GM18519 (cell line): ENCODE measurements at regions not wholly inside any gene's neighbourhood (a gene's known extent, or its start where the extent isn't known, plus 50 kb on each side); places are given as distances from the start of the nearest gene placed in this dataset.

ENCODE experiments used
- ATAC-seq: cut with Tn5 transposase; IDR thresholded peaks from one replicate; pipeline ENCODE4 v1.9.1; 2021; ENCODE audit warnings: mild to moderate bottlenecking, moderate library complexity; ENCODE audit not compliant: unreplicated experiment, low FRiP score

- no peak for ATAC-seq
These were observed 127.4 kb upstream of the FOXF1 start for GRCh38 chr16:86382774-86383407.

DNA sequence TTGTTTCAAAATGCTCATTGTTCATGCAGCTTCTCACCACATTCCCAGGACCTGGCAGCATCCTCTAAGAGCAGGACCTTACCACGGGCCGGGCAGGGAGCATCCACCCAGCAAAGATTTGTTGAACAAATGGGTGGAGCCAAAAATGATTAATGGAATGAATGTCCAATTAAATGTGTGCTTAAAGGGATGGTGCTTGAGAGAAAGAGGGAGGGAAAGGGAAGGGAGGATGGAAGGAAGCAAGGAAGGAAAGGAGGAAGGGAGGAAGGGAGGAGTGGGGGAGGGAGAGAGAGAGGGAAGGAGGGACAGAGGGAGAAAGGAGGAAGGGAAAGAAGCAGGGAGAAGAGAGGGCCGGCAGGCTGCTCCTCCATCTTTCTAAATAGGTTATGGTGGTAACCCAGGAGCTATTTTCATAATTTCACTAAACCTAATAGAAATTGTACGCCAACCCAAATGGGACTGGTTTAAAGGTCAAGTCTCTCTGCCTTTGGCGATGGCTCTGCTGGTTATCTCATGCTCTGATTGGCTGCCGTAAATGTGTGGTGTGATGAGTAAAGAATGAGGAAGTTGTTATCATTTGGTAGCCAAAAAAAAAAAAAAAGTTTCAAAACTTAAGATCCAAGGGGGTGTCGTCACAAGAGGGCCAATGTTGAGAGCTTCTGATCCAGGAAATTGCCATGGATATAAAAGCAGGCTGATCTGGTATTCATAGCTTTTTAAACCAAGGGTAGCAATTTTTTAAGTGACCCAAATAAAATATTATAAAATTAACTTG lies 126.7 kb upstream of the FOXF1 start:
- ATAC-seq, result no peak

GRCh38 chr16:86384263-86384649 lies 126.1 kb upstream of the FOXF1 start:
- ATAC-seq, result no peak

- no peak for ATAC-seq
These were observed 125.3 kb upstream of the FOXF1 start for GRCh38 chr16:86384980-86385379.

DNA sequence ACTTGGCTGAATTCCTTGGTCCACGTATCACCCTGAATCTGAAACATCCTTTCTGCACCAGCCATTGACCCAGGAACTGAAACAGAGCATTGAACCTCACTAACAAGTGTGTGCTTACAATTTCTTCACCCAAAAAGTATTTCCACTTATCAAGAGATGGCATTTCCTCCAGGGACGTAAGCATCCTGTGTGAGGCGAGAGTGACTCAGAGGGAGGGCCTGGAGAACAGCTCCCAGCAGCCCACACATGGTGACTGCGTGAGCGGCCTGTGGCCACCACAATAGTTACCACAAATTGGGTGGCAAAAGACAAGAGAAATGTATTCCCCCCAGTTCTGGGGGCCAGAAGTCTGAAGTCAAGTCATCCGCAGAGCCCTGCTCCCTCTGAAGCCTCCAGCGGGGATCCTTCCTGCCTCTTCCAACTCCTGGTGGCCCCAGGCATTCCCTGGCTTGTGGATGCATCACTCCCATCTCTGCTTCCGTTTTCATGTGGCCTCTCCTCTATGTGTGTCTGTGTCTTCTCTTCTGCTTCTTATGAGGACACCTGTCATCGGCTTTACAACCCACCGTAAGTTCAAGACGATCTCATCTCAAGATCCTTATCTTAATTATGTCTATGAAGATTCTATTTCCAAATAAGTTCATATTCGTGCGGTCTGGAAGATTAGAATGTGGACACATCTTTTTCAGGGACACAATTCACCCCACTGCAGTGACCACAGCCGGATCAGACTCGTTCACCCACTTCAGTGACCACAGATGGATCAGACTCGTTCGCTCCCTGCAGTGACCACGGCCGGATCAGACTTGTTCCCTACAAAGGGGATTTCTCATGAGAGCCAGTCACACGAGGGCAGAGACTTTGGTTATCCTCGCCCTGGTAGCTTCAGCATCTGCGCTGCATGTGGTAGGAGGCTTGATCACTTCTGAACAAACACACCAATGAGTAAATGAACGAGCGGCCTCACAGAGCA lies 122.6 kb upstream of the FOXF1 start:
- ATAC-seq, result no peak

GRCh38 chr16:86388976-86389375 lies 121.4 kb upstream of the FOXF1 start:
- no peak for ATAC-seq

GRCh38 chr16:86389566-86390328 lies 120.6 kb upstream of the FOXF1 start:
- ATAC-seq, result no peak

DNA sequence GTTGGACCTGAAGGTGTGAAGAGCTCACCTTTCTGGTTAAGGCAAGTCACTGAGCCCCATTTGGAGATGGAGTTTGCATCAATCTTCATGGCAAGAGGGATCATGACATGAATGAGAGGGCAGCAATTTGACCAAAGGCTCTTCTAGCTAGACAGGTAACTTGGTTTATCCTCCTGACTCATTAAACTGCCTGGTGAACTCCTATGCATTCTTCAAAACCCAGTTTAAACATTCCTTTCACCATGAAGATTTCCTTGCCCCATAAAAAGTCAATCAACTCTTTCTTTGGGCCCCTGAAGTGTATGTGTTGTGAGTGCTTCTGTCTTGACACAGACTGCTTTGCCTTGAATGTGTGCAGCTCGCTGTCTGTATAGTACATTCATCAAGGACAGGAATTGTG lies 120.0 kb upstream of the FOXF1 start:
- no peak for ATAC-seq

GRCh38 chr16:86391486-86391885 lies 118.8 kb upstream of the FOXF1 start:
- ATAC-seq, result no peak

DNA sequence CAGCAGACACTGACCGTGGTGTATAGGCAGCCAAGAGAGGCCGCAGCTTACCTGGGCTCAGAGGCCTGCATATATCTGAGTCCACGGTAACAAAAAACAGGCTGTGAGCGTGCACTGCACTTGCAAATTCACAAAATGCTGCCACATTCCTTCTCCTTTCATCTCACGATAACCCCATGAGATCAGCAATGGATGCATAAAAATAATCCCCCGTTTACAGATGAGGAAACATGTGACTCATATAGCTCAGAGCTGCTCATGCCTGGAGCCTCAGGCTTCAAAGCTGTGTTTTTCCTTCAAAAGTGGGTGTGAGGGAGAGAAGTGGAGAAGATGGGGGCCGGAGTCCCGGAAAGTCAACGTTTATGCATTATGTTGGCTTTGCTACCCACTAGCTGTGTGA lies 118.3 kb upstream of the FOXF1 start:
- no peak for ATAC-seq

DNA sequence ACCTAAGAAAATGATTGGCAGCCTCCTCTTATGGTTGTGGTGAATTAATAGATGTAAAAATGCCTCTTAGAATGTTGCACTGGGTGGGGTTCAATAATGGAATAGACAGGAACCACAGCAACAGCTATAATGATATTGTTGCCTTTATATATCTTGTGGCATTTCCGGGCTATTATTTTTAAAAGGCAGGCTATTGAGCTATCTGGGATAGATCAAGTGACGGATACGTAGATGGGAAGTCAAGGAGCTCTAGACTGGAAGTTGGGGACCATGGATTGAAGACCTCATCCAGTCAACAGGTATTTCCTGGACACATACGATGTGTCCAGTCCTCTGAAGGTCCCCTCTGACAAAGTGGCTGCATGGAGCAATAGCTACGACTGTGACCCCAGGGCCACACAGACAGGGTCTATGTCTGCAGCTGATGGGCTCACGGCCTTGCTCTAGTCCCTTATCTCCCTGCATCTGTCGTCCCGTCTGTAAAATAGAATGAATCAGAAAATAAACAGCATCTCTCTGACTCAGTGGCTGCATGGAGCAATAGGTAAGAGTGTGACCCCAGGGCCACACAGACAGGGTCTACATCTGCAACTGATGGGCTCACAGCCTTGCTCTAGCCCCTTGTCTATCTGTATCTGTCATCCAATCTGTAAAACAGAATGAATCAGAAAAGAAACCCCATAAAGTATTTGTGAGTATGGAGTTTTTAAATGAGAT lies 117.7 kb upstream of the FOXF1 start:
- no peak for ATAC-seq

GRCh38 chr16:86393907-86394626 lies 116.3 kb upstream of the FOXF1 start:
- no peak for ATAC-seq

DNA sequence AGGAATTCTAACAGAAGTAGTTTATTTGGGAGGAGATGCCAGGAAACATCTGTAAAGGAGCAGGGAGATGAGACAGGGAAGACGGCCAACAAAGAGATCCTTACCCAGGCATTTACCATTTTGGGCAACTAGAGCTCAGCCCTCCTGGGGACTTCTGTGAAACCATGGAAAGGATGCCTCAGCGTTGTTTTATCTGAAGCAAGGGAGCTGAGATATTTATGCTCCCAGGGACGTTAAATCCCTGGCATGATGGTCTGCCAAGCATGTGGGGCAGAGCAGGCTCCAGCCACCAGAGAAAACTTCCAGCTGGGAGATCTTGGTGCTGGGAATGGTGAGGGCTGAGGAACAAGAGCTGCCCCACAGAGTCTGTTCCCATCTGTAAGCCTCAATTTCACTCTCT lies 114.8 kb upstream of the FOXF1 start:
- no peak for ATAC-seq

DNA sequence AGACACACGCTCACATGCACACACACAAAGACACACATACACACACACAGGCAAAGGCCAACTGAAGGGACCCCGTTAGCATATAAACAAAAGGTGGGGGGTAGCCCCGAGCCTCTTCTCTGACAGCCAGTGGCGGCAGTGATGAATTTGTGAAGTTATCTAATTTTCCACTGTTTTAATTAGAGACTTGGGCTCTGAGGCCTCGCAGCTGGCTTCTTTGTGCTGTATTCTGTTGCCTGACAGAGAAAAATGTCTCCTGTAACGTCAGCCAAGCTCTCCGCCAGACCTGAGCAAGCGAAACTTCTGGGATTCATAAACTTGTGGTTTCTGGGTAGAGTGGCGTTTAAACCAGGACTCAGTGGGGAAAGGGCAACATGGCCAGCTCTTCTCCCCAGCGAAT lies 113.9 kb upstream of the FOXF1 start:
- no peak for ATAC-seq

DNA sequence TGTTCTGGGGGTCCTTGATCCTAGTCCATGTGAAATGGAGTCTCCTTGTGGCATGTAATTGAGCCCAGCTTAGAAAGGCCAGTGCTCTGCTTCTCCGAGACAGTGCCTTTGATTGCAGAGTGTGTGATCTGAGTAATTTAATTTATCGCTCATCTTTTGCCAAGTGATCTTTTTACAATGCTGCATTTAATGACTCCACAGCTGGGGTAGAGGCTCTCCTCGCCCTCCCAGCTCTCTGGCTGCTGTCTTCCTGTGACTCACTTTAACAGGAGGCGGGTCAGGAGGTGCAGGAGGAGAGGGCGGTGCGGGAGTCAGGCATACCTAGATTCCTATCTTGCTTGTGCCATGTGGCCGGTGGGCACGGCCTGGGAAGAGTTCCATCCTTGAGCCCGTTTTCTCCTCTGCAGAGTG lies 113.4 kb upstream of the FOXF1 start:
- ATAC-seq, result no peak

- ATAC-seq, result no peak
These were observed 112.1 kb upstream of the FOXF1 start for GRCh38 chr16:86398201-86398600.

- no peak for ATAC-seq
These were observed 111.7 kb upstream of the FOXF1 start for GRCh38 chr16:86398622-86399021.

GRCh38 chr16:86401126-86401525 lies 109.2 kb upstream of the FOXF1 start:
- ATAC-seq, result no peak

GRCh38 chr16:86403085-86403484 lies 107.2 kb upstream of the FOXF1 start:
- ATAC-seq, result no peak
